ENCODE measurements at regions not wholly inside any gene's neighbourhood (a gene's known extent, or its start where the extent isn't known, plus 50 kb on each side); places are given as distances from the start of the nearest gene placed in this dataset.

DNA sequence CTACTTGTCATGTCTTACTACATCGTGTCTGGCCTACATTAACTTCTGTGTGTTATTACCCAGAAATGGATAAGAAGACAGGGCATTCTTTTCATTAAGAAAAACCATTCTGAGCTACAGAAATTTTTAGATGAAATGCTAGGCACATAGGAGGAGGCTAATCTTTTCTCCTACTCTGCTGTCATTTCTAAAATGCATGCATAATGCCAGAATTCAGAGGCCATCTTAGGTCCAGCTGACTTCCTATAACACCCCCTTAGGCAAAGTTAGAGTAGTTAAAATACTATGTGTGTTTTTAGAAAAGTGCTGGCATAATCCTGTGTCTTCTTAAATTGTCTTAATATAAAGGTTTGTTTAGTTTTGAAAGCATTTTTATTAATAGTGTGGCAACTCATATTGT lies 352.6 kb downstream of the CSNK1G3 start:
- ATAC-seq (no peak), DNase-seq (ENCODE audit: low spot score in 2 of 2) (no peak)
- H3K9me3 Mint-ChIP-seq: peaks cover 4 to 8% of the 10 kb centered on the region in 2 donors
- H3K27ac Mint-ChIP-seq: no peak overlapping the region
- H3K36me3 Mint-ChIP-seq: no peaks in the 10 kb centered on the region

DNA sequence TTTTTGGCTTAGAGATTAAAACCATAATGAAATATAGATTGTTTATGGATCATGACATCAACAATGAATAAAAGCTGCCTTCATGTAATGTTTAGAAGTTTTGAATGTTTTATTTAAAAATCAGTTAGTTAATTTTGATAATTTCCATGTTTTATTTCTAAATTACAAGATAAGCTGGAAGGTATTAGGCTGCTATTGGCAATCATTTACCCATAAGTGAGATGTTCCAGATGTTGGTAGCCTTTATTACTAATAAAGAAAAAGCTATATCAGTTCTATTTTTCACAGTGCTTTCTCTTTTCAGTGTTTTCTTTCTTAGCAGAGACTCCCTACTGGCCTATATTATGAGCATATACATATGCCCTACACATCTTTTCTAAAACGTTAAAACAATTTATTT lies 347.0 kb downstream of the CSNK1G3 start:
- Mint-ChIP-seq H3K27ac (no peak overlapping the region), H3K36me3 (no peaks in the 10 kb centered on the region)

DNA sequence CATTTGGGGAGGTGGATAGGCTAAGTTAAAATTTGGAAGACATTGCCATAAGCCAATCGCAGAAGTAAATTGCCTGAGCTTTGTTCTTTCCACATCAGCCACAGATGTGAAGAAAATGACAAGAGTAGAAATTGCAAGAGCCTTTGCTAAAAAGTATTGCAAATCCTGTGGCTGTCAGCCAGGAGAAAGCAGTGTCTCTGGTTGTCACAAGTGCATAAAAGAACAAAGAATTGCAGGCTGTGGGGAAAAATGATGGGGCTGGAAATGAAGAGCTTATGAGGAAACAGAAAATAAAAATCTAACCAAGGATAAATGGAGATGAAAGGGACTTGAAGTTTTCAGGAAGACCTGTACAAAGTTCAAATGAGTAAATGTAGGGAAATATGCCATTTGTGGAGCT lies 344.8 kb downstream of the CSNK1G3 start:
- Mint-ChIP-seq H3K36me3 (peaks cover 0 to 3% of the 10 kb centered on the region in 2 donors), H3K9me3 (peaks cover 0 to 8% of the 10 kb centered on the region in 2 donors), H3K27ac (no peak overlapping the region)
- DNase-seq (ENCODE audit: low spot score in 2 of 2) (no peak), ATAC-seq (no peak)

More for the DNA sequence above, 347.0 kb downstream of the CSNK1G3 start:
- ATAC-seq (no peak), DNase-seq (ENCODE audit: low spot score in 2 of 2) (no peak)
- H3K9me3 Mint-ChIP-seq: peaks cover 0 to 3% of the 10 kb centered on the region in 2 donors

DNA sequence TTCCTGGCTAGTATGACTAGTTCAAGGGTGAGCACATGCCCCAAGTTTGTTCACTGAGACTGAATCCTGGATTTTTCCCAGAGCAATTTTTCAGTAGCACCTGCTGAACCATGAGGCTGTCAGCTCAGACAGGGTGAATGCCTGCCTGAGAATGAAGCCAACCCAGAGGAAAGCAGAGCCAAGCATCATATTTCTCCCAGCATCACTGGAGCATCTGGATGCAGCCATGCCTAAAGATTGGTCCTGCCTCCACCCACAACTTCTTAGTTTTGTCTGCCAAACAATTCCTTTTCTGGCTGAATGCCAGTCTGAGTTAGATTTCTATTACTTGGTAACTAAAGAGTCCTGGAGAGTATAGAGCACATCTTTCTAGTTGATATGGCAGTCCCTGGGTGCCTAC lies 343.6 kb downstream of the CSNK1G3 start:
- ATAC-seq: no peak
- H3K36me3 Mint-ChIP-seq: peaks cover 0 to 8% of the 10 kb centered on the region in 2 donors
- no peak overlapping the region for H3K27ac Mint-ChIP-seq
- peaks cover 0 to 10% of the 10 kb centered on the region in 2 donors for H3K9me3 Mint-ChIP-seq
- no peak for DNase-seq (ENCODE audit: low spot score in 2 of 2)

DNA sequence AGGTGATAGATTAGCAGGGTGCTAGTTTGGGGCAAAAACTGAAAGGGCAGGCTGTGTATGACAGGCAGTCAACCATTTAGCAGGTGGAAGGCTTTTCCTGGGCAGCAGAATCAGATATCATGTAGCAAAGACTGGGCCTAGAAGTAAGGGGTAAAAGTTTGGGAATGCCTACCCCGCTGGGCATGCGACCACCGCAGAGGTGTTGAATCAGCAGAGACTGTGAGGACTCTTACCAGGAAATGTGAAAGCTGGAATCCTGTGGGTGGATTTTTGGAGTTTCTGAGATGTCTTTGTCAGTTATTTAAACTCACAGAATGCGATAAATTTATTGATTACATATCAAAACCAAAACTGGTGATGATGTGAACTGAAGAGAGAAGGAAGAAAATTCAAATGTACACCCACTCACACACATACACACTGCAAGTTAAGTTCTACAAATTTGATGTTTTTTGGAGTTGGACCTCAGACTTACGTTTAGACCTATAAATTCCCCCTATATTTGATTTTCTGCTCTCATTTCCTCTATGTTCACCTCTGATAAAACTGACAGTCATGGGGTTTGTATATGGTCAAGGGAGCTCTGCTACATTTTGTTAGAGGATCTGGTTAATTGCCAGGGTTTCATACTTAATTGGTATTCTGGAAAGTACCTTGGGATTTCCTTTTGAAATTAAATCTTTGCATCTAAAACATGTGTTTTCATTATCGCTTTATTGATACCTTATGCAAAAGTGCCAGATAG lies 333.6 kb downstream of the CSNK1G3 start:
- Mint-ChIP-seq H3K36me3 (no peaks in the 10 kb centered on the region), H3K9me3 (peaks cover 7 to 12% of the 10 kb centered on the region in 2 donors), H3K27ac (no peak overlapping the region)
- no peak for DNase-seq (ENCODE audit: low spot score in 2 of 2)
- no peak for ATAC-seq

DNA sequence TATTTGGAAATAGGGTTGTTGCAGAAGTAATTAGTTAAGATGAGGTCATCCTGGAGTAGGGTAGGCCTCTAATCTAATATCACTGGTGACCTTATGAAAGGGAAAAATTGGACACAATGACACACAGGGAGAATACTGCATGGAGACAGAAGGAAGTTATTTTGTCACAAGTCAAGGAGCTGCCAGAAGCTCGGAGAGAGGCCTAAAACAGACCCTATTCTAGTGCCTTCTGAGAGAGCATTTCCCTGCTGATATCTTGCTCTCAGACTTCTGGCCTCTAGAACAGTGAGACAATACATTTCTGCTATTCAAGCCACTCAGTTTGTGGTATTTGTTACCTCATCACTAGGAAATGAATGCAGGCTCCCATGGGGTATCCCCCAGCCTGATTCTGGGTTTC lies 332.9 kb downstream of the CSNK1G3 start:
- H3K36me3 Mint-ChIP-seq: no peaks in the 10 kb centered on the region
- H3K27ac Mint-ChIP-seq: no peak overlapping the region
- ATAC-seq (no peak), DNase-seq (ENCODE audit: low spot score in 2 of 2) (no peak)
- H3K9me3 Mint-ChIP-seq: peaks cover 7 to 14% of the 10 kb centered on the region in 2 donors

DNA sequence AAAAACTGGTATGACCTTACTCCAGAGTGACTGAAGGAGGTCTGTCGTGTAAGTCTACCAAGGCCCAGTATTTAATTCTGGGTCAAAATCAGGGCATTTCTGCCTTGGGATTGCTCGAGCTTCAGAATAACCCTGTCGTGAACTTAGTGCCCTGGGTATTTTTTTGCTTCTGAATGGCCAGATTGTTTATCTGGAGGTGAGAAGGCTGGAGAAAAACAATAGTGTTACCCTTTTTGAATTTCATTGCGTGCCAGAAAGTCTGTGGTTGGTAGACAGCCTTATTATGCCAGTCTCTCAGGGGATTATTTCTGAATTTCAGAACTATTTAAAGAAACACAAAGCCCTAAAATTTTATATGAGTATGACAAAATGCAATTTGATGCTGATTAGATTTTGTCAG lies 323.4 kb downstream of the CSNK1G3 start:
- Mint-ChIP-seq H3K36me3 (no peaks in the 10 kb centered on the region), H3K27ac (no peak overlapping the region), H3K9me3 (peaks cover 5 to 16% of the 10 kb centered on the region in 2 donors)
- DNase-seq (ENCODE audit: low spot score in 2 of 2): no peak
- no peak for ATAC-seq

DNA sequence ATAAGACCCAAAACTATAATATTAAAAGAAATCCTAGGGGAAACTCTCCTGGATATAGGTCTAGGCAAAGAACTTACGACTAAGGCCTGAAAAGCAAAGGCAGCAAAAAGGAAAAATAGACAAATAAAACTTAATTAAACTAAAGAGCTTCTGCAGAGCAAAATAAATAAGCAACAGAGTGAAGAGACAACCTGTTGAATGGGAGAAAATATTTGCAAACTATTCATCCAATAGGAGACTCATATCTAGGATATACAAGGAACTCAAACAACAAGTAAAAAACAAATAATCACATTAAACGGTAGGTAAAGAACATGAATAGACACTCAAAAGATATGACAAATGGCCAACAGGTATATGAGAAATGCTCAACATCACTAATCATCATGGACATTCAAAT lies 318.6 kb downstream of the CSNK1G3 start:
- DNase-seq (ENCODE audit: low spot score in 2 of 2): no peak
- no peaks in the 10 kb centered on the region for H3K36me3 Mint-ChIP-seq
- no peak overlapping the region for H3K27ac Mint-ChIP-seq
- ATAC-seq: no peak
- H3K9me3 Mint-ChIP-seq: peaks cover 4 to 19% of the 10 kb centered on the region in 2 donors

DNA sequence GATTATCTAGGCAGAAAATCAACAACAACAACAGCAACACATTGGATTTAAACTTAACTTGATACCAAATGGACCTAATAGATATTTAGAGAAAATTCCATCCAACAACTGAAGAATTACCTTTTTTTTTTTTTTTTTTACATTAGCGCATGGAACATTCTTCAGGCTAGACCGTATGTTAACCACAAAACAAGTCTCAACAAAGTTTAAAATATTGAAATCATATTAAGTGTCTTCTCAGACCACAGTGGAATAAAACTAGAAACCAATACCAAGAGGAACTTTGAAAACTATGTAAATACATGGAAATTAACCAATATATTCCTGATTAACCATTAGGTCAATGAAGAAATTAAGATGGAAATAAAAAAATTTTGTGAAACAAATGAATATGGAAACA lies 315.8 kb downstream of the CSNK1G3 start:
- H3K36me3 Mint-ChIP-seq: no peaks in the 10 kb centered on the region
- peaks cover 4 to 11% of the 10 kb centered on the region in 2 donors for H3K9me3 Mint-ChIP-seq
- no peak for ATAC-seq
- DNase-seq (ENCODE audit: low spot score in 2 of 2): no peak
- no peak overlapping the region for H3K27ac Mint-ChIP-seq

DNA sequence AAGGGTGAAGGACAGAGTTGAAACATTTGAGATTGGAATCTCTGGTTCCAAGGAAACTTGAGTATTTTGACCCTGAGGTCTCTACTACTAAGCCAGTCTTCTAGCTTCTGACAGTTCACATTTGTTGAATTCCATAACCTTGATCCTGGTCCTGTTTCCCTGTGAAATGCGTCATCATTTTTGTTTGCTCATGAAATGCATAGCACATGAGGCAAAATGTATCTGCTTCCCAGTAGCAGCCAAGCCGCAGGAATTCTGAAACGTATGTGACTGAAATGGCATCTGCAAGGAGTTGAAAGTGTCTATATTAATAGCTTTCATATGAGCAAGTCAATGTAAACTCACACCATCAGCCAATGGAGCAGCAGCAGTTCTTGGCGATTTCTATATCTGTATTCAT lies 307.9 kb downstream of the CSNK1G3 start:
- H3K36me3 Mint-ChIP-seq: no peaks in the 10 kb centered on the region
- H3K9me3 Mint-ChIP-seq: peaks cover 0 to 3% of the 10 kb centered on the region in 2 donors
- ATAC-seq (no peak), DNase-seq (ENCODE audit: low spot score in 2 of 2) (no peak)
- H3K27ac Mint-ChIP-seq: no peak overlapping the region

DNA sequence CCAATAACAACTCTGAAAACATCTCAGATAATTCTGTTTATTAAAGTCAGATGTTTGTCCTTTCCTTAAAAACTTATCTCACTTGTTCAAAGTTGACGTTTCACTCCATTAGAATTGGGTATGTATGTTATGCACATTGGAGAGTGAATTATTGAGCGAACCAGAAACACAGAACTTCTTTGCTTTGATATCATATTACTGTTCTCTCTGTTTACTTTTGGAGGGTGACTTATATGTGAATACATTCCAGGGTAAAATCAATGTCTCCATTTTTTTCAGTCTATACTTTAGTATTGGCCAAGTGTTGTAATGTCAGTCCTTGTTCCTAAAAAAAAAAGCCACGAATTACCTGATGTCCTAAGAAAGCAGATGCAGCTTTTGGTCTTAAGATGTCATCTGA lies 307.4 kb downstream of the CSNK1G3 start:
- DNase-seq (ENCODE audit: low spot score in 2 of 2) (no peak), ATAC-seq (no peak)
- peaks cover 0 to 3% of the 10 kb centered on the region in 2 donors for H3K9me3 Mint-ChIP-seq
- no peak overlapping the region for H3K27ac Mint-ChIP-seq
- H3K36me3 Mint-ChIP-seq: no peaks in the 10 kb centered on the region

DNA sequence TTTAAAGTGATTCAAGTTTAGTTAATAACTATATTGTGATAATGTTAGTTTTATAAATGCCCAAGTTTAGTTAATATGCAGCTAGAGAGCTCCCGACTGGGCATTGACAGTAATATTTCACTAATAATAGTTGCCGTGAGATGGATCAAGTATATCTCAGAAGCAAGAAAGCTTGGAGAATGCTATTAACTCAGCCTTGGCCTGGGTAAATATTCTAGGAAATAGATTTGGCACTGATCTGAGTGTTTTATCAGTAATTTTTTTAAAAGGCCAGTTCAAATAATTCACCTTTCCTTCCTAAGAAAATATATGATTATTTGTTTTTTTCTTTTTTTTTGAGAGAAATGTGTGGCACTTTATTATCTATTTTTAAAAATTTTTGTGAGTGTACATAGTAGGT lies 305.3 kb downstream of the CSNK1G3 start:
- Mint-ChIP-seq H3K9me3 (peaks cover 0 to 3% of the 10 kb centered on the region in 2 donors), H3K27ac (no peak overlapping the region), H3K36me3 (no peaks in the 10 kb centered on the region)
- ATAC-seq: no peak
- DNase-seq (ENCODE audit: low spot score in 2 of 2): no peak

DNA sequence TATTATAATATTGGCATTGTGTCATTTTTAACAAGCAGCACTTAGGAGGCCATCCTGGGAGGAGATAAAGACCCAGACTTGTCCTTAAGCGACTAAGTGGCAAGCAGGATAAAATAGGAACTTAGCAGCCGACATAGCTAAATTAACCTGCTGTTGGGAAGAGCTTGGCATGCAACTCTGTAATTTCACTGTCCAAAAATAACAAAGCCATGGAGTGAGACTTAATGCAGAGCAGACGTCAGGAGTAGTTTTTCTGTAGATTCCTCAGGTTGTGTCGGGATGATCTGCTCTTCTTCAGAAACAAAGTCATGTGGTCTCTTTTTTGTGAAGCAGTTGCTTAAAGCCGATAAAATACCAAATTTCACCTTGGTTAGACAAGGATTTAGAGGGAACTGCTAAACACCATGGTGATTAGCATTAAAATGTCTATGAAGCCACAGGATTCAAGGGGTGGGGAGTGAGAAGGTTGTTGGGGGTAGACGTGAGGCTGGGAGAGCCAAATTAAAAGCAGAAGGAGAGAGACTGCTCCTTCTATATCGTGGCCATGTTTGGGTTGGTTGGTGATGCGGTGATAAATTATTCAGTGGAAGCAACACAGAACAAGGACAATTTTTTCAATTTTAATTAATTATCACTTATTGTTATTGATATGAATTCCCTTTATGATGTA lies 303.0 kb downstream of the CSNK1G3 start:
- Mint-ChIP-seq H3K36me3 (no peaks in the 10 kb centered on the region), H3K9me3 (peaks cover 0 to 3% of the 10 kb centered on the region in 2 donors), H3K27ac (no peak overlapping the region)
- ATAC-seq (no peak), DNase-seq (ENCODE audit: low spot score in 2 of 2) (no peak)

DNA sequence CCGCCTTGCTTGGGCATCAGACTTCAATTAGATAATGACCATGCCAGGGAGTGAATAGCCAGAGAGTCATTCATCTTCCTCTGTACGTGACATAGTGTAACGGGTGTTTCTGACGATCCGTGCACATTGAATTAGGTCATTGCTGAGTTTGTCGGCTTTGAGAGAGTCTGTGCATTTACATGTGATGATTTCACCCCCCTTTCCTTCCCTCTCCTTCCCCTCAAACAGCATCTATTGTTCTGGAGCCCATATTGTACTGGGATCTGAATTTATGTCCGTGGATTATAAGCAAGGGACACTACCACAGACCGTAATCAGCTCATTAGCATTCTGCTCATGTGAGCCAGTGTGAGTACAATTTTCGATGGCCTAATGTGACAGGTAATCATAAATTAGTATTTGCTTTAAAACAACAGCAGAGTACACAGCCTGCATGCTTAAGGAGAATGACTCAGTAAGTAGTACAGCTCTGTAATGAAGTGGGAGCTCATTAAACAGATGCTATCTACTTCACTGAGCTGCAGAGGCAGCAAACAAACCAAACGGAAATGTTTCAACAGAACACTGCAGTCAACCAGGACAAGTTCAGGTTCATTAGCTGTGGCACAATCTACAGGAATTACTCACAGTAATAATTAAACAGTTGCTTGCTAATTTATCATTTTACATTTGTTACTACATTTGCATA lies 302.1 kb downstream of the CSNK1G3 start:
- Mint-ChIP-seq H3K9me3 (peaks cover 0 to 3% of the 10 kb centered on the region in 2 donors), H3K36me3 (no peaks in the 10 kb centered on the region), H3K27ac (no peak overlapping the region)
- DNase-seq (ENCODE audit: low spot score in 2 of 2) (no peak), ATAC-seq (no peak)

DNA sequence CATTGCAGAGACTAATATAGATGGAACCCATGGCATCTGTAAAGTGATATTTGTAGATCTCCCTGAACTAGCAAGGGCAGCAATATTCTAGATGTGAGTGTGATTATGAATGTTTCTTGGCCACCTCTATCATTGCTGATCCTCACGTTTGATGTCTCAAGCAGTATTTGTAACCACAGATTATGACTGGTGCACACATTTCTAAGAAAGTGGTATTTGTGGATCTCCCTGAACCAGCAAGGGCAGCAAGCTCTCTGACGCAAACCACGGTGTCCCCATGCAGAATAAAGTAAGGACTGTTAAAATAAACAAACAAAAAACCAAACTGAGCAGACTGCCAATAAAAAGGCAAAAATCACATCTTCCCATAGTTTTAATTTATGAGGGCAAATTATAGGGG lies 301.3 kb downstream of the CSNK1G3 start:
- Mint-ChIP-seq H3K36me3 (no peaks in the 10 kb centered on the region), H3K27ac (no peak overlapping the region), H3K9me3 (peaks cover 0 to 3% of the 10 kb centered on the region in 2 donors)
- DNase-seq (ENCODE audit: low spot score in 2 of 2): no peak
- ATAC-seq: no peak

DNA sequence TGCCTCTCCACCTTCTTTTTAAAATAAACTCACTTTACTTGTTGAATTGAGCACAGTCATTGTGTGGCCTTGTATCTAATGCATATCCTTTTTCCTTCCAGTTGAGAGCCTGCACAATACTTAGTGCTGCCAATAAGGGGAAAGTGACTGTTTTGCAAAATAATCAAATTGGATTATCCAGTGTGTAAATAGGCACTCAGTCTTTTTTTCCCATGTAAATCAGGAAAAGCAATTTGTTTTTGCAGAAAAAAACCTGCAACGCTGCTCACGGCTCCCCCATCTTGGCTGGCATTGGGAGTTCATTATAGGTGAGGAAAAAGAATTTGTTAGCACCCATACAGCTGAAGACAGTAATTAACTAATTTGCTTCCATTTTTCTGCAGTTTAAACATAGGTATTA lies 299.9 kb downstream of the CSNK1G3 start:
- ATAC-seq: no peak
- Mint-ChIP-seq H3K36me3 (no peaks in the 10 kb centered on the region), H3K9me3 (peaks cover 0 to 3% of the 10 kb centered on the region in 2 donors), H3K27ac (no peak overlapping the region)
- no peak for DNase-seq (ENCODE audit: low spot score in 2 of 2)

DNA sequence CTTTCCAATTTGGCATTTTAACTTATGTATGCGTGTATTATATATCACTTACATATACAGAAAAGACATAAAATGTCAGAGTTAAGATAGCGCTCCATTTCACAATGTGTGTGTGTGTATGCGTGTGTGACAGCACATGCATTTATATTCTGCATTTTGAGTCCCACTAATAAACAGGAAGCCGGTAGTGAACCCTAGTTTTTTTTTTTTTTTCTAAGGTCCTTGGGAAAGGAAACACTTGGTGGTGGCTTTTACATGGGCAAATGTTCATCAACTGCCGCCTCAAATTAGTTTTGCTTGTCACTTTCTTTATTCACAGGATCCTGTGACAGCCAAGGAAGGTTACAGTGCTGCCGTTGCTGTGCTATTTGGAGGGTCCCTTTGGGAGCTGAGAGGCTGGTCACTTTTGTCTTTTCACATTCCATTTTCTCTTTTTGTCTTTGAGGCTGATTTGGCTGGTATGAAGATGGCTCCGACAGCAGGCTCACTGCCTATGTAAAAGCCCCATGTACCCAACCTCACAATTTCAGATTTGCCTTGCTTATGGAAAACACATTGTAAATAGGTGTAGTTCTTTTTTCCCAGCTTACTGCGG lies 298.9 kb downstream of the CSNK1G3 start:
- no peaks in the 10 kb centered on the region for H3K36me3 Mint-ChIP-seq
- H3K9me3 Mint-ChIP-seq: peaks cover 0 to 3% of the 10 kb centered on the region in 2 donors

More for the DNA sequence above, 298.9 kb downstream of the CSNK1G3 start:
- no peak for DNase-seq (ENCODE audit: low spot score in 2 of 2)
- no peak for ATAC-seq
- no peak overlapping the region for H3K27ac Mint-ChIP-seq
